ENCODE measurements at regions not wholly inside any gene's neighbourhood (a gene's known extent, or its start where the extent isn't known, plus 50 kb on each side); places are given as distances from the start of the nearest gene placed in this dataset.
A peak's percentile ranks its signal among the peaks of the same experiment; 100 is the strongest.
"Not testable (repeated sequence)": the region's sequence is repeated elsewhere in the genome, so short reads cannot be mapped to it uniquely, and the experiment has no call there.

- peak; percentile 9 for DNase-seq
Measured at GRCh38 chr12:74689071-74689655, 151.5 kb downstream of the ATXN7L3B start.

DNA sequence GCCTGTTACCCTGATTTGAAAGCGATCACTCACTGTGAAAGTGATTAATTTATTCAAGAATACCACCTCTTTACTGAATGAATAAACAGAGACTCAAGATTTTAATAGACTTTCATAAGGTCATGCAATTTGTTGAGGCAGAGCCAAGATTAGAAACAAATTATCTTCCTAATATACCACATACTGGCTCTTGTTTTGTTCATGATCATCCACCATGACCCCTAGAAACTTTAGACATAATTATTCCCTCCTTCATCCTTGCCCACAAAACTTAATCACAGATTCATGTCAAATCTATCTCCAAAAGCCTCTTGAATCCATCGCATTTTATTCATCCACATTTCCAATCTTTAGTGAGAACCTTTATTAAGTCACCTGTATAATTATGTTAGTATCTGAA lies 152.3 kb downstream of the ATXN7L3B start:
- no peak for DNase-seq

DNA sequence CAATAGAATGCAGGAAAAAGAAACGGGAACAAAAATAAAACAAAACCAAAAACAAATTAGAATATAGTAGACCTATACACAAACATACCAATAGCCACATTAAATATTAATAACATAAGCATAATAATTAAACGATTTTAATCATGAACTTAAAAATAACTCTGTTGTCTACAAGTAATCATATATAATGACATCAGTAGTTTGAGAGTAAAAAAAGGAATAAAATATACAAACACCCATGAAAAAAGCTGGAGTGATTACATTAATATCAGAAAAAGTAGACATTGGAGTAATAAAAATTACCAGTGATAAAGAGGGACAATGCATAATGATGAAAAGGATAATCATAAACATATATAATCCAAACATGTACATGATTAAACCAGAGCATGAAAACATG lies 181.8 kb downstream of the ATXN7L3B start:
- no peak for DNase-seq

GRCh38 chr12:74722709-74723108 lies 185.1 kb downstream of the ATXN7L3B start:
- DNase-seq, result no peak

- DNase-seq, result no peak
Measured at GRCh38 chr12:74725154-74725553, 187.5 kb downstream of the ATXN7L3B start.

- no peak for DNase-seq
Measured at GRCh38 chr12:74728006-74728405, 190.4 kb downstream of the ATXN7L3B start.

DNA sequence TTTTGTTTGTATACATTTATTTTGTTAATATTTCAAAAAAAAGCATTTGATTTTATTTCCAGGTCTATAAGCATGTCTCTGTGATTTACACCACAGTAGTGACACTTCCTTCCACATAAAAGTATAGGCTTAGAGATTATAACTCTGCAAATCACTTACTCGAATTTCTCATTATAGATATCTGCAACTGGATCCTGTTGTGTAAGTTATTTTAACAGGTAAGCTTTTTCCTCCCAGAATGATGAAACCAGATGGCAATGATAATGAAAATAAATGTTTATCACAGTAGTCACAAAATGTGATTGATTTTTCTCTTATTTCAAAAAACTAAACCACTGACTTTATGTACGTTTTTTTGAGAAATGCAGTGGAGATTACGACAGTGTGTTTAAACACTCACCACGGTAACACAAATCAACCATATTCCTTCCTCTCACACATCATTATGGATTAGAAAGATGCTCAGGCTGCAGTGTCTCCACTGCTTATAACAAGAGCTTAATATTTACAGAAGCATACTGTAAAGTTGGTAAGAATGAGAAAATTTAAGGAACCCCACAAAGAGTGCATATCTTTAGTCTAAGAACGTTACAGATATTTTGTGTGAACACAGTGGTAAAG lies 194.6 kb downstream of the ATXN7L3B start:
- DNase-seq, result no peak

GRCh38 chr12:74732826-74733225 lies 195.2 kb downstream of the ATXN7L3B start:
- DNase-seq, result no peak

GRCh38 chr12:74741112-74741511 lies 203.5 kb downstream of the ATXN7L3B start:
- DNase-seq, result no peak

GRCh38 chr12:74747305-74747704 lies 209.7 kb downstream of the ATXN7L3B start:
- DNase-seq, result no peak

DNA sequence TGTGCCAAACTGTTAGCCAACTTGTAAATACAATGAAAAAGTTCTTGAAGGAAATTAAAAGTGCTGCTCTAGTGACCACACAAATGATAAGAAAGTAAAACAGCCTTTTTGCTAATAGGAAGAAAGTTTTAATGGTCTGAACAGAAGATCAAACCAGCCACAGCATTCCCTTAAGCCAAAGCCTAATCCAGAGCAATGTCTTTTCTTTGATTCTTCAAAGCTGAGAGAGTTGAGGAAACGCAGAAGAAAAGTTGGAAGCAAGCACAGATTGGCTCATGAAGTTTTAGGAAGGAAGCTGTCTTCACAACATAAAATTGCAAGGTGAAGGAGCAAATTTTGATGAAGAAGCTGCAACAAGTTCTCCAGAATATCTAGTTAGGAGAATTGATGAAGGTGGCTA lies 213.8 kb downstream of the ATXN7L3B start:
- DNase-seq, result no peak

GRCh38 chr12:74752215-74752614 lies 214.6 kb downstream of the ATXN7L3B start:
- DNase-seq, result no peak

DNA sequence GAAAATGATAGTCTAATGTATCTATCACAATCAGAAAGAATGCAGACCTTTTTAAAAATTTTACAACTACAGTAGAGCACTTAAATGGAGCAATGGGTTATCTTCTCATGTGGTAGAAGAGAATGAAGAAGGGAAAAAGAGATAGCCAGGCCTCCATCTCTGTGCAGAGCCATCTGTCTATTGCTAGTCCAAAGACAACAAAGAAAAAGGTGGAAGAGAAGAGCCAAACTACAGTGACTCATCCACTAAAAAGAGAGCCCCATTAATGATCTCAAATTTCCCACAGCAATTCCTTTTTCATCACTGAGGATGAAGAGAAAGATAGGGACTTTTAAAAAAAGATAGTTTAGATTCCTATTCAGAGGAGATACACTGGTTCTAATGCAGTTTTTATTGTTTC lies 232.9 kb downstream of the ATXN7L3B start:
- no peak for DNase-seq

DNA sequence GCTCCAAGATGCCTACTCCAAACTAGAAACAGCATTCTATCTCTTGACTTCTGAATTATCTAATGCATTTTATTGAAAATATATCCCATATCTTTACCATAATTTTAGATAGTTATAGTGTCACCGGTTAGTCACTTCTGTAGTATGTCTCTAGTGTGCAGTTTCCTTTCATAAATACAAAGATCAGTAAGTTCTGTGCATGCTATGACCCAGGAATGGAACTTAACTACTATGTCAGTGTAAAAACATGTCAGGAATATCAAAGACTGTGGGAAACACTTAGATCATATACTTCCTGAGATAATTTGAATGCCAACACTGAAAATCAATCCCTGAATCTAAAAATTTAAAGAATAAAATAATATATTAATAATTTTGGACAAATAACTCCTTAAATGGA lies 237.6 kb downstream of the ATXN7L3B start:
- DNase-seq, result no peak

GRCh38 chr12:74776378-74776777 lies 238.7 kb downstream of the ATXN7L3B start:
- DNase-seq, result no peak

- no peak for DNase-seq
Measured at GRCh38 chr12:74780182-74780849, 242.7 kb downstream of the ATXN7L3B start.

GRCh38 chr12:74780850-74781241 lies 243.2 kb downstream of the ATXN7L3B start:
- not testable (repeated sequence) for DNase-seq

GRCh38 chr12:74781991-74782485 lies 244.4 kb downstream of the ATXN7L3B start:
- DNase-seq, result no peak

- DNase-seq, result no peak
Measured at GRCh38 chr12:74790931-74791330, 253.3 kb downstream of the ATXN7L3B start.

DNA sequence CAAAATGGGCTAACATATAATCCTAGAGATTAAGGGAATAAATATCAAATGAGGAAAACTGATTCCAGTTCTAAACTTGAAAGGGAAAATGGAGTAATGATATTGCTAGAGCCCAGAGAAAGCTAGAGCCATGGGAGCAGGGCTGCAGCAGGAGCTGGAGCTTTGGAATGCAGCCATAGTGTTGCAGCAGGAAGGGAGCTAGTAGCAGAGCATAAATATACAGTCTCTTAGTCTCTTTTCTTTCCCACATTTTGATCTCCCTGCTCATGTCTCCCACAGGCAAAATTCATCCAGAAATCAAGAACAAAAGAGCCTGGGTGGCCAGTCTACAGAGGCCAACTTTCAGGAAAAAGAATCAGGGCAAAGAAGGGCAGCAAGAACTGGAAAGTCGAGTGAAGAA lies 253.7 kb downstream of the ATXN7L3B start:
- no peak for DNase-seq

DNA sequence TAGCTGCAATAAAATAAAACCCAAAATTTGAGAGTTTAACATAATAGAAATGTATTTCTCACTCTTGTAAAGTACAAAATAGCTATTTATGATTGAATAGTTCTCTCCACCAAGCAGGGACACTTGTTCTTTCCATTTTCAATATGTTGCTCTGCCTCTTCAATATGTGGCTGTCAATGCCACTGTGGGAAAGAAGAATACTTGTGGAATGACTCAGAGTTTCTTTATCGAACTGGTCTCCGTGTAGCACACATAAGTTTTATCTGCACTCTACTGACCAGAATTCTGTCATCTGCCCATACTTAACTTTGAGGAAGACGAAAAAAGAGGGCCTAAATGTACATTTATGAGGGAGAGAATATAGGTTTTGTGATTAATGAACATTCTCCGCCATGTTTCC lies 256.9 kb downstream of the ATXN7L3B start:
- no peak for DNase-seq

DNA sequence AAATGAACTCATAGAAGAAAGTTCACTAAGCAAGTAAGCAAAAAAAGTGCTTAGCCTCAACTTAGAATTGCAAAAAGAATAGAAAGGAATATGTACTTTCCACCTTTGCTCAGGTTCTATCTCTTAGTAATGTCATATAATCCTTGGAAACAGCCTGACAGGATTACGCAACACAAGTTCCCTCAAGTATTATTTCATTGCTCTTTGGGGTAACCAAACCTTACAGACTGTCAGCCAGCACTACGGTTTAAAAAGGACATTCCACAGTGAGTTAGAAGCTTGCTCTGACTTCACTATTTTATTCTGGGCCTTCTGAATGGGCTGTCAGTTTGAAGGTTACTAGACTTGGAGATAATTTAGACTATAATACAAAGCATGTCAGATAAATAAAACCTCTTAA lies 264.0 kb downstream of the ATXN7L3B start:
- no peak for DNase-seq

DNA sequence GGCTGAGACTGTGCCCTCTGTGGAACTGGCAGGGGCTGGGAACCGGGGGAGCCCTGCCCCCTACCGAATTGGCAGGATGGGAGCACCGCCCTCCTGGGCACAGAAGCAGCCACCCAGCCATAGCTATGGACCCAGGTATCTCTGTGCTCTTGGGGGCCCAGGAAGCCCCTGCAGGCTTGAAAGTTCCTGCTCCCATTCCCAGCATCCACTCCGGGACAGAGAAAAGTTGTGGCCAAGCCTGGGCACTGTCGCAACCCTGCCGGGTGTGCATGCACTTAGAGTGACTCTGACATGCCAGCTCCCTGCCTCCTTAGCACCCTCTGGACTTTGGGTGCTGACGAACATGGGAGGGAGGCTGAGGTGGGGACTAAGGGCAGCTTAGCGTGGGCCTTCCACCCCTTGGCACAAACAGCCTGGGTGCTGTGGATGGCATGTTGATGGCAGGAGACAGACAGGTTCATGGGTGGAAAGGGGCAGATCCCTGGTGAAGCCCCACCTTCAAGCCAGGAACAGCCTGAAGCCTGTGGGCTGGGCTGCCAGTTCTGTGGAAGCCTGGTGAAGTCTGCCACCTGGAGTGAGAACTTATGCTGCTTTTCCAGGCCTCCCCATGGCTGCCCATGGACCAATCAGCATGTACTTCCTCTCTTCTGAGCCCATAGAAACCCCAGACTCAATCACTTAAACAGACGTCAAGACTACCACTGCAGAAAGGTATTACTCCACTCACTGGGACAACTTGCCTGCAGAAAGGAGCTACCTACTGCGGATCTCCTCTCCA lies 279.0 kb downstream of the ATXN7L3B start:
- DNase-seq, result no peak

- DNase-seq, result no peak
Measured at GRCh38 chr12:74817499-74817898, 279.9 kb downstream of the ATXN7L3B start.

Measured in NCI-H1436 (cell line).